ENCODE measurements at regions not wholly inside any gene's neighbourhood (a gene's known extent, or its start where the extent isn't known, plus 50 kb on each side); places are given as distances from the start of the nearest gene placed in this dataset.

GRCh38 chr1:87170931-87171598, 157.6 kb upstream of the LMO4 start:
- TF ChIP-seq CTCF (conservative IDR thresholded peaks at IDR 0.05; ENCODE audit: low read depth in 2 of 2) (no peak), EZH2 (IDR thresholded peaks at IDR 0.05; ENCODE audit: low read depth, unreplicated experiment) (no peak), REST (IDR thresholded peaks at IDR 0.05; ENCODE audit: unreplicated experiment) (no peak), POLR2AphosphoS5 (IDR thresholded peaks at IDR 0.05; ENCODE audit: low read depth) (no peak), JUNB (IDR thresholded peaks at IDR 0.05; ENCODE audit: unreplicated experiment) (no peak), ZNF331 (CRISPR knock-in tag; IDR thresholded peaks at IDR 0.05; ENCODE audit: low read depth) (no peak), NANOG (IDR thresholded peaks at IDR 0.05; ENCODE audit: borderline replicate concordance) (no peak), EZH2phosphoT487 (IDR thresholded peaks at IDR 0.05; ENCODE audit: unreplicated experiment) (no peak), CREB1 (CRISPR knock-in tag; IDR thresholded peaks at IDR 0.05; ENCODE audit: low read depth) (no peak)

Data from GM23338 (cell line).